Hepatocyte (in vitro differentiated cells): ENCODE measurements at regions not wholly inside any gene's neighbourhood (a gene's known extent, or its start where the extent isn't known, plus 50 kb on each side); places are given as distances from the start of the nearest gene placed in this dataset.

Experiments
- EZH2 ChIP-seq: fragments of 200-600 bp; sonication (generic); IDR thresholded peaks from 2 replicates; pipeline ENCODE4 v1.6.1; 2016; ENCODE audit warnings: antibody characterized with exemption, mild to moderate bottlenecking, borderline replicate concordance
- TF ChIP-seq, protein P1 (sequence below): fragments of 200-600 bp; sonication (generic); IDR thresholded peaks from 2 replicates; pipeline ENCODE4 v1.5.1; 2016; ENCODE audit warnings: antibody characterized with exemption, mild to moderate bottlenecking; ENCODE audit not compliant: poor library complexity

DNA sequence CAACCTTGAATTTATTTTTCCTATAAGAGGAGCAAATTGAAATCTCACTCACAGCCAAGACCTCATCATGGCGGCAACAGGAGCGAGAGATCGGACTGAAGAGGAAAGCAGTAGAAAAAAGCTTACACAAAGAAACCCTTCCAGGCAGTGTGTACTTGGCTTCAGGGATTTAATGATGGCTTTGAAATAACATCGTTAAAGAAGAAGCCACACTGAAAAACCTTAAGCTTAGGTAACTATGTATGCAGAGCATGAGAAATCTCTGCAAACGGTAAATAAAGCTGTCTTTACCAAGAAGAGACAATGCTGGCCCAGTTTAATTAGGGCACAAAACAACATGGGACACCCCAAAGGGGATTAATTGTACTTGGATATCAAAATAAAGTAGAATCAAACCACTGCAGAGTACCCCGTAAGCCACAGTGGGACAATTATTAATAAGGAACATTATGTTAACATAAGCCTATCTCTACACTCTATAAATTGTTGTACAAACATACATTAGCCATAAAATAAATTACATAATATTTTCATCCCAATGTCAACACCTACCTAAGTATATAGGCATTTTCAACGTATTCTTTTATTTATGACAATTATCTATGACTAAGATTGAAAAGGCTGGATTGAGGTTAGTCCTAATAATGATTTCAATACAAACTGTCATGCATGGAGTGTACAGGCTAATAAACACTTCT lies 360.2 kb upstream of the CHRM3 start:
- TF ChIP-seq, protein P1, sequence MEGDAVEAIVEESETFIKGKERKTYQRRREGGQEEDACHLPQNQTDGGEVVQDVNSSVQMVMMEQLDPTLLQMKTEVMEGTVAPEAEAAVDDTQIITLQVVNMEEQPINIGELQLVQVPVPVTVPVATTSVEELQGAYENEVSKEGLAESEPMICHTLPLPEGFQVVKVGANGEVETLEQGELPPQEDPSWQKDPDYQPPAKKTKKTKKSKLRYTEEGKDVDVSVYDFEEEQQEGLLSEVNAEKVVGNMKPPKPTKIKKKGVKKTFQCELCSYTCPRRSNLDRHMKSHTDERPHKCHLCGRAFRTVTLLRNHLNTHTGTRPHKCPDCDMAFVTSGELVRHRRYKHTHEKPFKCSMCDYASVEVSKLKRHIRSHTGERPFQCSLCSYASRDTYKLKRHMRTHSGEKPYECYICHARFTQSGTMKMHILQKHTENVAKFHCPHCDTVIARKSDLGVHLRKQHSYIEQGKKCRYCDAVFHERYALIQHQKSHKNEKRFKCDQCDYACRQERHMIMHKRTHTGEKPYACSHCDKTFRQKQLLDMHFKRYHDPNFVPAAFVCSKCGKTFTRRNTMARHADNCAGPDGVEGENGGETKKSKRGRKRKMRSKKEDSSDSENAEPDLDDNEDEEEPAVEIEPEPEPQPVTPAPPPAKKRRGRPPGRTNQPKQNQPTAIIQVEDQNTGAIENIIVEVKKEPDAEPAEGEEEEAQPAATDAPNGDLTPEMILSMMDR = no peak
- TF ChIP-seq EZH2 = no peak
